IMR-90 (cell line): ENCODE measurements at regions not wholly inside any gene's neighbourhood (a gene's known extent, or its start where the extent isn't known, plus 50 kb on each side); places are given as distances from the start of the nearest gene placed in this dataset.

Experiments used
- ATAC-seq: fragments of 200-7000 bp; cut with Tn5 transposase; 2 replicates; pipeline ENCODE4 v1.9.1; 2020; ENCODE audit warnings: low read depth, mild to moderate bottlenecking, moderate library complexity
- BruUV-seq: library from RNA; stranded (reverse); fragments of 400-500 nt; replicated peaks from 2 replicates; lab custom pipeline; 2021; lab: Mats Ljungman, UMichigan
- CTCF ChIA-PET: fragments of 300-600 bp; formaldehyde crosslinking; extraction: SDS; loops from one replicate; lab custom pipeline; 2021; ENCODE audit warnings: antibody characterized with exemption; lab: Yijun Ruan, JAX
- POLR2A ChIA-PET: fragments of 300-600 bp; sonication (Branson Sonifier 250); formaldehyde crosslinking; loops from one replicate; lab custom pipeline; 2022; ENCODE audit warnings: antibody characterized with exemption; ENCODE audit not compliant: unreplicated experiment; lab: Charles Lee
- DNase-seq: peaks from one replicate; pipeline ENCODE4 v3.0.0; 2013
- H2AFZ ChIP-seq: replicated peaks from 2 replicates; pipeline ENCODE3; 2013; ENCODE audit warnings: low read length, mild to moderate bottlenecking; ENCODE audit not compliant: poor library complexity
- H2AK5ac ChIP-seq: 2 replicates; pipeline ENCODE4 v1.6.1; 2013; ENCODE audit warnings: low read depth, low read length, inconsistent platforms
- H2AK9ac ChIP-seq: replicated peaks from 2 replicates; pipeline ENCODE3; 2013; ENCODE audit warnings: mild to moderate bottlenecking, low read depth, low read length, moderate library complexity; ENCODE audit not compliant: poor library complexity
- H2BK120ac ChIP-seq: 2 replicates; pipeline ENCODE4 v1.6.1; 2013; ENCODE audit warnings: low read depth, low read length, inconsistent platforms
- H2BK15ac ChIP-seq: 3 replicates; pipeline ENCODE4 v1.6.1; 2013; ENCODE audit warnings: low read depth, low read length, inconsistent platforms
- H2BK20ac ChIP-seq: 2 replicates; pipeline ENCODE4 v1.6.1; 2013; ENCODE audit warnings: low read depth, mild to moderate bottlenecking, inconsistent platforms, low read length, moderate library complexity
- H2BK5ac ChIP-seq: 2 replicates; pipeline ENCODE4 v1.6.1; 2013; ENCODE audit warnings: mild to moderate bottlenecking, low read depth, low read length, inconsistent platforms; ENCODE audit not compliant: poor library complexity, severe bottlenecking
- H3K14ac ChIP-seq: replicated peaks from 2 replicates; pipeline ENCODE4 v1.6.1; 2013; ENCODE audit warnings: low read depth, low read length, inconsistent platforms
- H3K18ac ChIP-seq: 2 replicates; pipeline ENCODE4 v1.6.1; 2013; ENCODE audit warnings: low read depth, low read length, control low read depth
- H3K23ac ChIP-seq: 2 replicates; pipeline ENCODE4 v1.6.1; 2013; ENCODE audit warnings: low read depth, low read length, inconsistent platforms
- H3K27ac ChIP-seq: 2 replicates; pipeline ENCODE4 v1.5.1; 2013; ENCODE audit warnings: mild to moderate bottlenecking, control low read depth, low read length; ENCODE audit not compliant: insufficient read depth
- H3K27me3 ChIP-seq: 2 replicates; pipeline ENCODE4 v1.6.1; 2013; ENCODE audit warnings: low read length; ENCODE audit not compliant: control insufficient read depth, insufficient read depth
- H3K36me3 ChIP-seq: 2 replicates; pipeline ENCODE4 v1.6.1; 2013; ENCODE audit warnings: low read length, mixed read lengths; ENCODE audit not compliant: control insufficient read depth, insufficient read depth
- H3K4ac ChIP-seq: 2 replicates; pipeline ENCODE4 v1.6.1; 2013; ENCODE audit warnings: low read depth, low read length, inconsistent platforms
- H3K4me1 ChIP-seq: 2 replicates; pipeline ENCODE4 v1.6.1; 2013; ENCODE audit warnings: low read length, mixed read lengths; ENCODE audit not compliant: control insufficient read depth, insufficient read depth
- H3K4me2 ChIP-seq: 2 replicates; pipeline ENCODE4 v1.6.1; 2013; ENCODE audit warnings: low read depth, mild to moderate bottlenecking, control low read depth, low read length, moderate library complexity
- H3K4me3 ChIP-seq: 2 replicates; pipeline ENCODE4 v1.5.1; 2013; ENCODE audit warnings: low read depth, mild to moderate bottlenecking, control low read depth, low read length, moderate library complexity; ENCODE audit not compliant: insufficient read depth
- H3K56ac ChIP-seq: 2 replicates; pipeline ENCODE4 v1.6.1; 2013; ENCODE audit warnings: low read length, inconsistent platforms; ENCODE audit not compliant: insufficient read depth; ENCODE audit errors: extremely low read depth
- H3K79me1 ChIP-seq, 2 experiments: 2 replicates each; pipeline ENCODE4 v1.6.1; 2013; ENCODE audit warnings: low read length in 2 of 2, inconsistent platforms in 1 of 2, low read depth in 1 of 2
- H3K9ac ChIP-seq: 2 replicates; pipeline ENCODE4 v1.6.1; 2013; ENCODE audit warnings: low read depth, low read length, control low read depth
- H3K9me1 ChIP-seq: 2 replicates; pipeline ENCODE4 v1.6.1; 2013; ENCODE audit warnings: low read length, inconsistent platforms; ENCODE audit not compliant: insufficient read depth
- H3K9me3 ChIP-seq: 2 replicates; pipeline ENCODE4 v1.6.1; 2013; ENCODE audit warnings: low read length; ENCODE audit not compliant: control insufficient read depth, insufficient read depth
- H4K20me1 ChIP-seq: 2 replicates; pipeline ENCODE4 v1.6.1; 2013; ENCODE audit warnings: low read length, inconsistent platforms; ENCODE audit not compliant: insufficient read depth
- H4K5ac ChIP-seq: 2 replicates; pipeline ENCODE4 v1.6.1; 2013; ENCODE audit warnings: mild to moderate bottlenecking, low read depth, low read length, control low read depth
- H4K8ac ChIP-seq, 2 experiments: 2 replicates each; pipeline ENCODE4 v1.6.1; 2013; ENCODE audit warnings: low read depth in 2 of 2, low read length in 2 of 2, control low read depth in 1 of 2, inconsistent platforms in 1 of 2
- H4K91ac ChIP-seq: 2 replicates; pipeline ENCODE4 v1.6.1; 2013; ENCODE audit warnings: low read depth, low read length, inconsistent platforms; ENCODE audit not compliant: insufficient read depth
- CEBPB ChIP-seq: IDR thresholded peaks from 2 replicates; pipeline ENCODE4 v1.6.1; 2012; ENCODE audit warnings: low read depth, low read length, improper control_type of control experiment
- MAFK ChIP-seq: IDR thresholded peaks from 2 replicates; pipeline ENCODE4 v1.6.1; 2012; ENCODE audit warnings: low read depth, low read length, improper control_type of control experiment
- WGBS, 2 experiments: methylation state at CpG; one replicate each; pipeline versions ENCODE4 v1.1.5 to v1.1.7; 2013; ENCODE audit warnings: missing lambda C conversion rate in 2 of 2; ENCODE audit not compliant: insufficient read length in 1 of 2; ENCODE audit errors: extremely low coverage in 2 of 2; 5-methylcytosine and 5-hydroxymethylcytosine counted together
- dilution Hi-C: fragments of 300-500 bp; cut with HindIII; formaldehyde crosslinking; loops from one replicate; pipeline ENCODE4 v1.14.3; 2018; ENCODE audit warnings: low sequenced_read_pairs; ENCODE audit not compliant: unreplicated experiment
- in situ Hi-C: fragments of 300-500 bp; cut with MboI; formaldehyde crosslinking; loops from 3 replicates; pipeline ENCODE4 v1.14.3; 2019; ENCODE audit warnings: low sequenced_read_pairs, inconsistent platforms, mixed read lengths
- intact Hi-C: fragments of 100-400 bp; cut with micrococcal nuclease; formaldehyde crosslinking; loops from 2 replicates; pipeline ENCODE4 v1.10.0; 2022

- no peak for ATAC-seq
- Histone ChIP-seq H3K4me3 (no peak overlapping the region), H3K9me3 (no peaks in the 10 kb centered on the region), H3K4me1 (no peaks in the 10 kb centered on the region), H2BK5ac (no peak overlapping the region), H3K18ac (no peak overlapping the region), H2BK120ac (no peak overlapping the region), H2AFZ (no peak overlapping the region), H3K27me3 (no peaks in the 10 kb centered on the region), H3K79me1 (no peaks in the 10 kb centered on the region), H4K8ac (no peak overlapping the region), H2AK5ac (no peak overlapping the region), H3K23ac (no peak overlapping the region), H3K14ac (no peak overlapping the region), H3K9ac (no peak overlapping the region), H2AK9ac (no peak overlapping the region), H3K4me2 (no peak overlapping the region), H3K9me1 (no peaks in the 10 kb centered on the region), H4K5ac (no peak overlapping the region), H4K20me1 (no peaks in the 10 kb centered on the region), H3K56ac (no peak overlapping the region), H2BK15ac (no peak overlapping the region), H3K27ac (no peak overlapping the region), H2BK20ac (no peak overlapping the region), H4K91ac (no peak overlapping the region), H3K36me3 (no peaks in the 10 kb centered on the region), H3K4ac (no peak overlapping the region)
- ChIA-PET CTCF (interaction anchor here (0.7 to 1.0 kb wide), 2 partner anchors 16 to 124 kb away, joined by 3 to 5 read pairs; no protein-coding TSS in a partner anchor), POLR2A (no interaction called here)
- no CpG with 5 or more reads among the region's 3 CpGs for WGBS, 2 experiments
- TF ChIP-seq MAFK (no peak), CEBPB (peak; percentile 75)
- in situ Hi-C loops (no loop called here), dilution Hi-C loops (no loop called here), intact Hi-C loops (no loop called here)
- DNase-seq = no peak
- no TSS peak for BruUV-seq
Measured at GRCh38 chr3:18279226-18279737, 145.9 kb downstream of the SATB1 start.
